ENCODE measurements at regions not wholly inside any gene's neighbourhood (a gene's known extent, or its start where the extent isn't known, plus 50 kb on each side); places are given as distances from the start of the nearest gene placed in this dataset.

GRCh38 chr11:80748207-80748925 is 1307.5 kb upstream of the TENM4 start:
- TF ChIP-seq CTCF (IDR thresholded peaks at IDR 0.05; ENCODE audit: low read depth, low read length): no peak
- DNase-seq (ENCODE audit: extremely low read depth, low read depth): no peak

- DNase-seq (ENCODE audit: extremely low read depth, low read depth): no peak
These were observed 1305.5 kb upstream of the TENM4 start for GRCh38 chr11:80746300-80746699.

GRCh38 chr11:80745416-80745815 is 1304.6 kb upstream of the TENM4 start:
- TF ChIP-seq CTCF (IDR thresholded peaks at IDR 0.05; ENCODE audit: low read depth, low read length): no peak
- no peak for DNase-seq (ENCODE audit: extremely low read depth, low read depth)

More at GRCh38 chr11:80746300-80746699, 1305.5 kb upstream of the TENM4 start:
- TF ChIP-seq CTCF (IDR thresholded peaks at IDR 0.05; ENCODE audit: low read depth, low read length): no peak

GRCh38 chr11:80733790-80734189 is 1293.0 kb upstream of the TENM4 start:
- no peak for TF ChIP-seq CTCF (IDR thresholded peaks at IDR 0.05; ENCODE audit: low read depth, low read length)
- no peak for DNase-seq (ENCODE audit: extremely low read depth, low read depth)

GRCh38 chr11:80733361-80733760 is 1292.5 kb upstream of the TENM4 start:
- TF ChIP-seq CTCF (IDR thresholded peaks at IDR 0.05; ENCODE audit: low read depth, low read length): no peak

GRCh38 chr11:80727315-80727714 is 1286.5 kb upstream of the TENM4 start:
- no peak; the same call in 1 of the 2 replicates for TF ChIP-seq CTCF (IDR thresholded peaks at IDR 0.05; ENCODE audit: low read depth, low read length)
- no peak for DNase-seq (ENCODE audit: extremely low read depth, low read depth)

More at GRCh38 chr11:80733361-80733760, 1292.5 kb upstream of the TENM4 start:
- DNase-seq (ENCODE audit: extremely low read depth, low read depth): no peak

- no peak for TF ChIP-seq CTCF (IDR thresholded peaks at IDR 0.05; ENCODE audit: low read depth, low read length)
- DNase-seq (ENCODE audit: extremely low read depth, low read depth): no peak
These were observed 1285.4 kb upstream of the TENM4 start for GRCh38 chr11:80726236-80726635.

Data from AG09319 (cell line).